ENCODE measurements at regions not wholly inside any gene's neighbourhood (a gene's known extent, or its start where the extent isn't known, plus 50 kb on each side); places are given as distances from the start of the nearest gene placed in this dataset.

- DNase-seq (ENCODE audit: low read depth in 2 of 2), result no peak
Observed at GRCh38 chr15:93241696-93242585, 152.9 kb upstream of the RGMA start.

- DNase-seq (ENCODE audit: low read depth in 2 of 2), result no peak
Observed at GRCh38 chr15:93239993-93240392, 151.0 kb upstream of the RGMA start.

GRCh38 chr15:93239591-93239990, 150.6 kb upstream of the RGMA start:
- no peak for DNase-seq (ENCODE audit: low read depth in 2 of 2)

GRCh38 chr15:93238641-93239040, 149.6 kb upstream of the RGMA start:
- DNase-seq (ENCODE audit: low read depth in 2 of 2), result no peak

- no peak for DNase-seq (ENCODE audit: low read depth in 2 of 2)
Observed at GRCh38 chr15:93235926-93236780, 147.1 kb upstream of the RGMA start.

- no peak for DNase-seq (ENCODE audit: low read depth in 2 of 2)
Observed at GRCh38 chr15:93235269-93235668, 146.3 kb upstream of the RGMA start.

GRCh38 chr15:93233710-93234109, 144.7 kb upstream of the RGMA start:
- no peak for DNase-seq (ENCODE audit: low read depth in 2 of 2)

GRCh38 chr15:93232845-93233244, 143.8 kb upstream of the RGMA start:
- DNase-seq (ENCODE audit: low read depth in 2 of 2), result no peak

GRCh38 chr15:93231994-93232393, 143.0 kb upstream of the RGMA start:
- DNase-seq (ENCODE audit: low read depth in 2 of 2), result no peak

- no peak for DNase-seq (ENCODE audit: low read depth in 2 of 2)
Observed at GRCh38 chr15:93231261-93231925, 142.4 kb upstream of the RGMA start.

- no peak for DNase-seq (ENCODE audit: low read depth in 2 of 2)
Observed at GRCh38 chr15:93228546-93228945, 139.5 kb upstream of the RGMA start.

GRCh38 chr15:93223803-93224202, 134.8 kb upstream of the RGMA start:
- DNase-seq (ENCODE audit: low read depth in 2 of 2), result no peak

- no peak for DNase-seq (ENCODE audit: low read depth in 2 of 2)
Observed at GRCh38 chr15:93221759-93222158, 132.7 kb upstream of the RGMA start.

GRCh38 chr15:93219859-93220420, 130.9 kb upstream of the RGMA start:
- no peak for DNase-seq (ENCODE audit: low read depth in 2 of 2)

- DNase-seq (ENCODE audit: low read depth in 2 of 2), result no peak
Observed at GRCh38 chr15:93217343-93217742, 128.3 kb upstream of the RGMA start.

- no peak for DNase-seq (ENCODE audit: low read depth in 2 of 2)
Observed at GRCh38 chr15:93214106-93214505, 125.1 kb upstream of the RGMA start.

GRCh38 chr15:93213281-93213680, 124.3 kb upstream of the RGMA start:
- DNase-seq (ENCODE audit: low read depth in 2 of 2), result no peak

- no peak for DNase-seq (ENCODE audit: low read depth in 2 of 2)
Observed at GRCh38 chr15:93212578-93212977, 123.6 kb upstream of the RGMA start.

- no peak for DNase-seq (ENCODE audit: low read depth in 2 of 2)
Observed at GRCh38 chr15:93210995-93211394, 122.0 kb upstream of the RGMA start.

GRCh38 chr15:93209690-93210445, 120.9 kb upstream of the RGMA start:
- no peak for DNase-seq (ENCODE audit: low read depth in 2 of 2)

GRCh38 chr15:93206893-93207292, 117.9 kb upstream of the RGMA start:
- DNase-seq (ENCODE audit: low read depth in 2 of 2), result no peak
